Amniotic stem cell (primary cell): ENCODE measurements at regions not wholly inside any gene's neighbourhood (a gene's known extent, or its start where the extent isn't known, plus 50 kb on each side); places are given as distances from the start of the nearest gene placed in this dataset.
"Not testable (repeated sequence)": the region's sequence is repeated elsewhere in the genome, so short reads cannot be mapped to it uniquely, and the experiment has no call there.

Experiments
- DNase-seq: peaks from one replicate; lab custom pipeline; 2025; lab: John Stamatoyannopoulos, UW

DNA sequence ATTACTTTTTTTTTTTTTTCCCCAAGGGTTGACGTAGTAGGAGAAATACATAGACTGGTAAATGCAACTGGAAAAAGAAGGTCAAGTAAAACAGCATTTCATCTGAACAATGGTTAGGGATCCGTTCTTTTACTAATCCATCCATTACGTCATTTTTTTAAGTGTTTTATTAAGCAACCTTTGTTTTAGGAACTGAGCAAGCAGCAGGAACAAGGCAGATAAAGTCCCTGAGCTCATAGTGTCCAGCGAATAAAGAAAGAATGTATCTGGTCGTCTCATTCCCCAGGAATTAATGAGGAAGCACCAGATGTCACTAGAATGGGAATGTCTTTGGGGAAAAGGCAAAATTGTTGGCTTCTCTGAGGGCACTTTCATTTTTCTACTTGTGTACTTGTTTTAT, 842.4 kb downstream of the TDRD15 start:
- no peak for DNase-seq

DNA sequence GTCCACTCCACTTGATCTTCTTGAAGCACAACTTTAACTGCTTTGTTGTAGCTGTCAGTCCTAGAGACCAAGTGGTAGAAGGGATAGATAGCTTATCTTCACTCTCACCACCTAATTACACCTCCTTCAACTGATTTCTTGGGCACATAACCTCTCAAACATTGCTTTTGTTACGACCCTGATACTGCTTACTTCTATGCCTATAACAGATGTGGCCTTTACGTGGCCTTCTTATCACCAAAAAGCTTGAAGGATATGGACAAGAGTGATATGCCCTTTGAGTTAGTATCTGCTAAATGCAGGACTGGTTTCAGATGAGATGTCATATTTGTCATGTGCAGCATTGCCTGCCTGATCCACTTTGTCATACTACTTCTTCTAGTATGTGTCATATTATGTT, 847.2 kb downstream of the TDRD15 start:
- DNase-seq: no peak

DNA sequence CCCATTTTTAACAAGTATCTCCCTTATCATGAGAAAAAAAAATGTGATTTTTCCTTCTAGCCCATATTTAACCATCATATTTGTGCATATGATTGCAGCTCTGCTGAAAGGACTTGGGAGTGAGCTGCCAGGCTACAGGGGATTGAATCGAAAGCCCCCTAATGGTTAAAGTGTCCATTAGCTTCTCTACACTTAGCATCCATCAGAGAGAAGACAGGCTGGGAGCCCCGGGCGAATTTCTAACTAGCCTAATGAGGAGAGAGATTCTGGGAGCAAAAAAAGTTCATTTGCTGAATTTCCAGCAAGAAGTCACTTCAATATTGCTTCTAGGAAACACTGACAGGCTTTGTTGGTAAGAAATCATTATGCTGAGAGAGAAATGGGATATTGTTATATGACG, 848.8 kb downstream of the TDRD15 start:
- DNase-seq: no peak

DNA sequence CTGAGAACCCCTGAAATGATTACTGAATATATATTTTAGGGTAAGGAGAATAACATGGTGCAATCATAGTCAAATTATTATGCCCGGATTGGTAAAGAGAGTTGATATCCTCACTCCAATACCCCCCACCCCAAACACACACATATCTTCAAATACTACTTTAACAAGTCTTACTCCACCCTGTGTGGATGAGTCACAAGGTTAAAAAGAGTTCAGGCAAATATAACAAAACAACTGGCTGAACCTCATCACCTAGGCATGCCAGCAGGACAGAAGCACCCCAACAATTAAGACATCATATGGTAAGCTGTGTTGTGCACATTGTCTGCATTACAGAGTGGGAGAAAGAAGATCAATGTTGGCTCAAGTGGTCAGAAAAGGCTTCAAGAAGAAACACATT, 857.4 kb downstream of the TDRD15 start:
- no peak for DNase-seq

GRCh38 chr2:21993002-21993401, 869.2 kb downstream of the TDRD15 start:
- no peak for DNase-seq

- DNase-seq: no peak
These were observed 872.6 kb downstream of the TDRD15 start for GRCh38 chr2:21996339-21996738.

DNA sequence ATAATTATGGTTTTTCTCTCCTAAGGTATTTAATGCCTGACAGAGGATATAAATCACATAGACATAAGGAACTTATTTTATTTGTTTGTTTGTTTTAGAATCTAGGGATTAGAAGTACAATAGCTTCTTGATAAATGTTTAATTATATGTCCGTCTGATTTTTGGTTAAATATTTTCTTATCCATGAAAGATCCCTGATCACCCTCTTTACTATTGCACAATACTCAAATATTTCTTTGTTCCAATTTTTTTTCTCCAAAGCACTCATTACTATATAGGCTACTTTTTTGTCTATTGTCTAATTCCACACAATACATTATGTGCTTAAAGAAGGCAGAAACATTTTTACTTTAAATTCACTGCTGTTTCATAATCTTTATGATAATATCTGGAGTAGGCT, 875.8 kb downstream of the TDRD15 start:
- no peak for DNase-seq

DNA sequence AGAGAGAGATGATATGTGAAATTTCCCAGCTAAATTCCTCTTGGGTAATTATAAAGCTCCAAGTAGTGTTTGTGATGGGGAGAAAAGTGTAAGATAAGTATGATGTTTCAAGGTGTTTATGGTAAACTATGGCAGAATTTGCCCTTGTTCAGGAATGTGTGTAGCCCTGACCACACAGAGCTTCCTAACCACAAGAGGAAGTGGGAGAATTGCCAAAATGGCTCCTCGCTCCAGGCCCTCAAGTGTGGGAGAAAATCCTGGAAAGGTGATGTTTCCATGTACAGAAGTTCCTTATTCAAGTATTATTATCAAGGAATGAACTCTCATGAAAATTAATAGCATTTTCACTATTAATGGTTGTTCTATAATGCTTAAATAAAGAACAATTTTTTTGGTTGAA, 878.3 kb downstream of the TDRD15 start:
- DNase-seq: no peak

- no peak for DNase-seq
These were observed 879.5 kb downstream of the TDRD15 start for GRCh38 chr2:22003270-22003669.

DNA sequence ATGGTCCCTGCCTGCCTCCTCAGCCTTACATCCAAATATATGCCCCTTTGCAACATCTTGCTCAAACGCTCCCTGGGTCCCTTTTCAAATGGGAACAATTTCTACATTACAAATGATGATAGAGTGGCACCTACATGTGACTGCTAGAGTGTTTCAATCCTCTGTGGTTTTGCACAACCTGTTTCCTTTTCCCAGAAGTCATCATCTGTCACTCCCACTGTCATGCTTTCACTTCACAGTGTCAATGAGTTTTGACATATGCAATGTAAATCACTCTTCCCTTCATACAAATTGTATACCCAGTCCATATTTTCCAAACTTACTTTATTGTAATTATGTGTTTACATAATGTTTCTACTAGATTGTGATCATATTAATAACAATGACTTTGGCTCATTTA, 887.3 kb downstream of the TDRD15 start:
- DNase-seq: no peak

DNA sequence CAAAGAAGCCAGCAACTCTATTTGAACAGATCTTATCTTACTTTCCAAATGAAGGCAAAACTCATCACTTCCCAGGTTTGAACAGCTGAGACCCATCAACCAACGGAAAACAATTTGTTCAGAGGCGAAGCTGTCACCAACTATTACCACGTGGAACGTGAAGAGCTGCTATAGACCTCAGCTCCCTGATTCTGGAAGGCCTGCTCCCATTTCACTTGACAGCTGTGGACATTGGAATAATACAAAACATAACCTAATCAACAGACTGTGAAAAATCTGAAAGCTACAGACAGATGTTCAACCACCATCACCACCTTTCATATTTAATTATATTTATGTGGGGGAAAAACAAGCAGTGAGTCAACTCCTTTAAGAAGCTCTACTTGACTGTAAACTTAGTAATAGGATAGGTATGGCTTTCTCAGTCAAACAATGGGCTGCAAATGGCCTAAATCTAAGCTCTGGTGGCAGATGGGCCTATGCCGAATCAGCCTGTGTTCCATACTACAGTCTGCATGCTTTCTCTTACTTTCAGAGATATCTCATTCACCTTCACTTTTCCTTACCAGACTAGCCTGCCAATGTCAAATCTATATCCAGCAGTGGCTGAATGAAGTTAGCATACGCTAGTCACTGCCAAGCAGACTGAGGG, 896.4 kb downstream of the TDRD15 start:
- DNase-seq: no peak

DNA sequence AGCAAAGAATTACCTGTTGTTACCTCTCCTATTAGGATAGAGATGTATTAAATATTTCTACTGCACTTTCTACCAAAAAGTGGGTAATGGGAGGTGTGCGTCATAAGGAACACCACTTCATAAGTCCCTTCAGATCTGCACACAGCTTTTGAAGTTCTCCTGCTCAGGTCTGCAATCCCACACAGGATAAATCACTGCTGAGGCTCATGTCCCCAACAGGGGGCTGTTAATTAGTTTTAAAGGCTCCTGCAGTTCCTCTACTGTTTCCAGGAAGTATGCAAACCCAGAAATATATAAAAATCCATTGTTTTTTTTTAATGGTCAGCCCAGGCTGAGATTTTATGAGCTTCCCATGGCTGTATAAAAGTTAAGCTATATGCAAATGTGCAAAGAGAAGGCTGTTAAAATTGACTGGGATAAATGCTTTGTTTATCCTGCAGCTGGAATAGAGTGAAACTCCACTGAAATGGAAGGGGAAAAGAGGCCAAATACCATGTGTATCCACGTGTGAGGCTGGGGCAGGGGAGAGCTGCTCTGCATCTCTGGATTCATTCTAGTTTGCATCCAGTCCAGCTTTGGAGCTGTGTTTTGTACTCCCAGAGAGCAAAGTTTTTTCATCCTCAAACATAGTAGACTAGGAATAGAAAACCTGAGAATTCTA, 903.7 kb downstream of the TDRD15 start:
- DNase-seq: no peak

GRCh38 chr2:22035361-22035830, 911.6 kb downstream of the TDRD15 start:
- DNase-seq: no peak

DNA sequence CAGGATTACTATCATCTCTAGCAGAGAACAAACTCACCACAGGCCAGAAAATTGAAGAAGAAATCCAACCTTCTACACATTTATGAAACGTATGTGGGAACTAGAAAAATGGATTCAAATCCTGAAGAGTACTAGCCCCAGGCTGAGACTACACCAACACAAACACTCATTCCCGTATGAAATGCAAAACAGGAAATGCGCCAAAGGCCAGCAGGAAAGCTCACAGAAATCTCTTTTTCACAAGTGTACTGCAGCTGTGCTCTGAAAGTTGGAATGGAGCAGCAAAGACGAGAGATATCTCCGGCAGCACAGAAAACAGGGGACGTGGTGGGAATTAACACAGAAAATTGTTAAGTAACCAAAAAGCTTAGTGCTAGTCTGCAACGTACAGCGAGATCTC, 913.5 kb downstream of the TDRD15 start:
- DNase-seq: no peak

DNA sequence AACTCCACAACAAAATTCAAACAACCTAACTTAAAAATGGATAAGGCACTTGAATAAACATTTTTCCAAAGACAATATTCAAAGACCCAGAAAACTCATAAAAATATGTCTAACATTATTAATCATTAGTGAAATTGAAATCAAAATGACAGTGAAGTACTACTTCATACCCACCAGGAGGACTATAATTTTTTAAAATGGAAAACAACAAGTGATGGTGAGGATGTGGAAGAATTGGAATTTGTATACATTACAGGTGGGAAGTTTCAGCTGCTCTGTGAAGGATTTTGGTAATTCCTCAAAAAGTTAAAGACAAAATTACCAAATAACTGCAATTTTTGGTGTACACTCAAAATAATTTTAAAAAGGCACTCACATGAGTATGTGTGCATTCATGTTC, 920.0 kb downstream of the TDRD15 start:
- DNase-seq: no peak

DNA sequence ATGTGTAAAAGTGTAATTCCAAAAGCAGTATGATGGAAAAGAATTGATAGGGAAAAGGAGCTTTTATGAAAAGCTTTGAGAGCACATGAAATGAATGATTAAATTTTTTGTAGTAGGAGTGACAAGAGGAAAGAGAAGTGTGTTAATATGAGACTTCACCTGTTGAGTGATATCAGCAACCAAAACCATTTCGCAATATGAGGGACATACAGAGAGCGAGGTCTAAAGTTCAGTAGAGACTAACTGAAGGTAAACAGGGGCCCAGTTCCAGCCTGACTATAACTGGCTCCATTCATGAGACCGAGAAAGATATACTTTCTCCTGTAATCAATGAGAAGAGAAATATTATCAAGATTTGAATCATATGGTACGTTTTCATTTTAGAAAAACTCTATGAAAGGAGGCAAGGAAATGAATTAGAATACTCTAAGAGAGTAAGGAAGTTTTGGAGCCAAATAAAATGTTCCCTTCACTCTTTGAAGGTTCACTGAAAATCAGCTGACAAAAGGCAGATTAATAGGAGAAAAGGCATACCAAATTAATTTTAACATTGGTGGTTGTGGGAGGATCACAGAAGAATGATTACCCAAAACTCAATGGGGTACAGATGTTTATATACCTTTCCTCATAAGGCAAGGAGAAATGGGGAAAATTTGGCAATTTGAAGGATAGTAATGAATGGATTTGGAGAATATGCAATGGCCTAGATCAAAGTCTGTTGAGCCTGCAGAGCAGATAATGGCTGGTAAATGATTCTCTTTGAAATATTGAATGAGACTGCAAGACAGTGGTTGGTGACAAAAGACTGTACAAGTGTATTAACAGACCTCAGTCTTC, 932.2 kb downstream of the TDRD15 start:
- no peak for DNase-seq

GRCh38 chr2:22056621-22057132, 932.9 kb downstream of the TDRD15 start:
- no peak for DNase-seq

DNA sequence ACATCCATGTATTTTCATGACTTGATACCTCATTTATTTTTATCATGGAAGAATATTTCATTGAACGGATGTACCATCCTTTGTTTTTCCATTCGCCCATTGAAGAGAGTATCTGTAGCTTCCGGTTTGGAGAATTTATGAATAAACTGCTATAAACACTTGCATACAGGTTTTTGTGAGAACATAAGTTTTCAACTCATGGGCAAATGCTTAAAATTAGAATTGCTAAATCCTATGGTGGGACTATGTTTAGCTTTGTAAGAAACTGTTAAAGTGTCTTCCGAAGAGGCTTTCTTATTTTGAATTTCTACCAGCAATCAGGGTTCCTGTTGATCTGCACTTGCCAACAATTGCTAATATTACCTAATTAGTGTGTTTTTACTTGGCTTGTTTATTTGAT, 938.9 kb downstream of the TDRD15 start:
- no peak for DNase-seq

DNA sequence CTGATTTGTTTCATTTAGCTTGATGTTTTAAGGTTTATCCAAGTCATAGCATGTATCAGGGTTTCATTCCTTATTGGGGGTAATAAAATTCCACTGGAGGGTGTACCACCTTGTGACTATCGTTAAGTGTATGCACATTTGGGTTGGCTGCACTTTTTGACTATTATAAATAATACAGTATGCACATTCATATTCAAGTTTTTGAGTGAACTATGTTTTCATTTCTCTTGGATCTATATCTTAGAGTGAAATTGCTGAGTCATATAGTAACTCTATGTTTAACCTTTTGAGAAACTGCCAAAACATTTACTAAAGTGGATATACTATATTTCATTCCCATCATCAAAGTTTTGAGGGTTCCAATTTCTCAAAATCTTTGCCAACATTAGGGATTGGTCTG, 952.7 kb downstream of the TDRD15 start:
- DNase-seq: no peak

DNA sequence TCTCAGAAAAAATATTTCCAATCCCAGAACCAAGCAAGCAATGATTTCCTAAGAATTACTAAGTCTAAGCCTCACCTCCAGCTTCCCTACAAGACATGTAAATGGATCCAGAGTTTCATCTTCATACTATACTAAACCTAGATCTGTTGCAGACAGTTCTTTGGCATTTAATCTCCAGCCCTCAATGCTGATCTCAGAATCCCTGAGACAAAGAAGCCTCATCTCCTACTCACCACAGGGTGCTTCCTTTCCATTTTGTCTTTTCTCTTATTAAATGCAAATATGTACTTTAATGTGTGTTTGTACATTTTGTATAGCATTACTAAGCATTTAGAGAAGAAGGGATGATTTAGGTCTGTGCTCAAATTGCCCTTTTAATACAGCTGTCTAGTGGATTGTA, 954.9 kb downstream of the TDRD15 start:
- no peak for DNase-seq

- DNase-seq: no peak
These were observed 955.8 kb downstream of the TDRD15 start for GRCh38 chr2:22079583-22079982.

DNA sequence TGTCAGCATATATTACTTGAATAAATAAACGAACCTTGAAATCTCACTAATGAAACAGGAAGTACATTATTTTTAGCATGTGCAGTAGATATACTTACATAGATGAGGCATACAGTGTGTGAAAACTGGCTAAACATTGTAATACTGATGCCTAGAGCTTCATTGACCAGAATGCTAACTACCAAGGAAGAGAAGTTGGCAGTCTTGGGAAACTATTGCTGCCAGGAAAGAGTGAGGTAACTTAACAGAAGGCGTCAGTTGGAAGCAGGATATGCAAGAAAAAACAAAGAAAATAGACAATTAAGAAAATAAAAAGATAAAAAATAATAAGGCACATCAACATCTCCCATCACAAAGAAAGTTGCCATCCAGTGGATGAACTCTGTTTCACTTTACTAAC, 963.0 kb downstream of the TDRD15 start:
- DNase-seq: no peak

GRCh38 chr2:22103617-22104016, 979.8 kb downstream of the TDRD15 start:
- DNase-seq: not testable (repeated sequence)
